ENCODE measurements at regions not wholly inside any gene's neighbourhood (a gene's known extent, or its start where the extent isn't known, plus 50 kb on each side); places are given as distances from the start of the nearest gene placed in this dataset.
"Not testable (repeated sequence)": the region's sequence is repeated elsewhere in the genome, so short reads cannot be mapped to it uniquely, and the experiment has no call there.

DNA sequence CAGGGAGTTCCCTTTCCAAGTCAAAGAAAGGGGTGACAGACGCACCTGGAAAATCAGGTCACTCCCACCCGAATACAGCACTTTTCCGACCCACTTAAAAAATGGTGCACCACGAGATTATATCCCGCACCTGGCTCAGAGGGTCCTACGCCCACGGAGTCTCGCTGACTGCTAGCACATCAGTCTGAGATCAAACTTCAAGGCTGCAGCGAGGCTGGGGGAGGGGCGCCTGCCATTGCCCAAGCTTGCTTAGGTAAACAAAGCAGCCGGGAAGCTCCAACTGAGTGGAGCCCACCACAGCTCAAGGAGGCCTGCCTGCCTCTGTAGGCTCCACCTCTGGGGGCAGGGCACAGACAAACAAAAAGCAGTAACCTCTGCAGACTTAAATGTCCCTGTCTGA, 277.8 kb upstream of the ARHGAP42 start:
- not testable (repeated sequence) for DNase-seq (ENCODE audit: low spot score)

- DNase-seq (ENCODE audit: low spot score): no peak
Measured at GRCh38 chr11:100419518-100419917, 267.6 kb upstream of the ARHGAP42 start.

GRCh38 chr11:100434821-100435641, 252.1 kb upstream of the ARHGAP42 start:
- DNase-seq (ENCODE audit: low spot score): no peak

DNA sequence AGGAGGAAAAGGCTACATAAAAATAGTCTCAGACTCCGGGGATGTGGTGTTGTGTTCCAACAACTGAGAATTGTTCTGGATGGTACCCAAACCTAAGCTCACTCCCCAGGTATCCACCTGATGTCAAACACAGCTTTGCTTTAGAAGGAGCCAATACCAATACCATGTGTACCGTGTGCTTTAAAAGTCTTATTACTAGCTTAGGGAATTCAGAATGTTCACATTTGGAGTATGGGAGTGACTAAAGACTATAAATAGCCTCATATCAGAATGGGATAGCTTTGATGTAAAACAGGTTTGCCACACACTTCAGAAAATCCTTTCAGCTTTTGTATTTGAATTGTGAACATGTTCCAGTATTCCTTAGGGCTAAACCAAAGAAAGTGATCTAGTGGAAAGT, 248.7 kb upstream of the ARHGAP42 start:
- no peak for DNase-seq (ENCODE audit: low spot score)

- no peak for DNase-seq (ENCODE audit: low spot score)
Measured at GRCh38 chr11:100441086-100441485, 246.0 kb upstream of the ARHGAP42 start.

DNA sequence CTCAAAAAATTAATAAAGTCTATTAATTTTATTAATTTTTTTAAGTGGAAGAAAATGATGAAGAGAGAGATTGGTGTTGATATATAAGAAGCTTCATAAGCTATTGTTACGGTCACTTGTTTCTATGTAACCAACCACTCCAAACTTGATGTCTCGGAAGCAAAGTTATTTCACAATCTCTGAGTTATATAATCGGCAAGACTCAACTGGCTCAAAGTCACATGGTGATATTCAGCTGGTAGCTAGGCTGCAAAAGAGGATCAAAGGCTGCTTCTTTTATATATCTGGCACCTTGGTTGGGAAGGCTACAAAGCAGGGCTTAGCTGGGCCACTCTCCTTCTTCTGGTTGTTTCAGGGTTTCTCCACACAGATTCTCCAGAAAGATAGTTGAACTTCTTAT, 245.1 kb upstream of the ARHGAP42 start:
- no peak for DNase-seq (ENCODE audit: low spot score)

GRCh38 chr11:100445231-100445735, 241.8 kb upstream of the ARHGAP42 start:
- peak; percentile 5 for DNase-seq (ENCODE audit: low spot score)

DNA sequence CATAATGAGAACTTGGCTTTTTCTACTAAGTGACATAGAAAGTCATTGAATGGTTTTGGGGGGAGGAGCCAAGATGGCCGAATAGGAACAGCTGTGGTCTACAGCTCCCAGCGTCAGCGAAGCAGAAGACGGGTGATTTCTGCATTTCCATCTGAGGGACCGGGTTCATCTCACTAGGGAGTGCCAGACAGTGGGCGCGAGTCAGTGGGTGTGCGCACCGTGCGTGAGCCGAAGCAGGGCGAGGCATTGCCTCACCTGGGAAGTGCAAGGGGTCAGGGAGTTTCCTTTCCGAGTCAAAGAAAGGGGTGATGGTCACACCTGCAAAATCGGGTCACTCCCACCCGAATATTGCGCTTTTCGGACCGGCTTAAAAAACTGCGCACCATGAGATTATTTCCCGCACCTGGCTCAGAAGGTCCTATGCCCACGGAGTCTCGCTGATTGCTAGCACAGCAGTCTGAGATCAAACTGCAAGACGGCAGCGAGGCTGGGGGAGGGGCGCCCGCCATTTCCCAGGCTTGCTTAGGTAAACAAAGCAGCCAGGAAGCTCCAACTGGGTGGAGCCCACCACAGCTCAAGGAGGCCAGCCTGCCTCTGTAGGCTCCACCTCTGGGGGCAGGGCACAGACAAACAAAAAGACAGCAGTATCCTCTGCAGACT, 235.2 kb upstream of the ARHGAP42 start:
- not testable (repeated sequence) for DNase-seq (ENCODE audit: low spot score)

DNA sequence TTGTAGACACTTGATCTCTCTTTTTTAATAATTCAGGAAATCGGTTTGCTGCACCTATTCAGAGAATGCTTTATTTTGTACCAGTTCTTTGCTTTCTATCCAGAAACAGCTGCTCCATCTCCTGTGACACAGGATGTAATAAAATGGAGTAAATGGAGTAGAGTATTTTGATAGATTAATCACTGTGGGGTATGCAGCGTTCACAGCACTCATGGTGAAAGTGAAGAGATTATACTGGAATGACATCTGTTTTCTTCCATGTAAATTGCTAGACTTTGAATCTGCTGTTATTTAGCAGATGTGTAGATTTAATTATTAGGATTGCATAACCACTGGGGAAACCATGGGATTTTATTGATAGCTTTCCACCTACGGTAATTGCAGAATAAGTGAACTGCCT, 227.3 kb upstream of the ARHGAP42 start:
- no peak for DNase-seq (ENCODE audit: low spot score)

GRCh38 chr11:100460426-100460825, 226.7 kb upstream of the ARHGAP42 start:
- no peak for DNase-seq (ENCODE audit: low spot score)

DNA sequence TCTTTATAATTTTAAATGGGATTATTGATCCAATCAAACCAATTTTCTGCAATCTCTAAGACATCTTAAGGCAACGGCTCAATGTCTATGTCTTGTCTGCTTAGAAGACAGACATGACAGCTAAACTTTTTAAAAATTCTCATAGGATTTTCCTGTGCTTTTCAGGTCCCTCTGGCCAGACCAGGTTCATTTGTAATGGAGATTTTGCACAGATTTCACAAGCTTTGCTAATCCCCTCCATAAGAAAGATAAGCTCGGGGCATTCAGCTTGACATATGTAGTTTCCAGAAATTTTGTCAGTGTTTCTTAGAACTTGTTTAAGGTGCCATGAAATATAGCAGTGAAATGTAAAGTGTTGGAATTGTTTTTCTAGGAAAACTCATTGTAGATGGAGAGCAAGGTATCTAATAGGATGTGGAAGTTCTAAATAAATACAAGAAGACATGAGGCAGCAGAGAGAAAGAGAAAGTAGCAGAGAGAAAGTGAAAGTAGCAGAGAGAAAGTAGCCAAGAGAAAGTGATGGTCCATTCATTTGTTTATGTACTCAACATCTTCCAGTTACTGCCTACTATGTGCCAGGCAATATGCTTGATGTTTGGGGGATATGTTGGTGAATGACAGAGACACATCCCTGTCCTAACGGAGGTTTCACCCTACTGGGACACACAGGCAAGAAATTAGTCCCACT, 219.1 kb upstream of the ARHGAP42 start:
- no peak for DNase-seq (ENCODE audit: low spot score)

- DNase-seq (ENCODE audit: low spot score): no peak
Measured at GRCh38 chr11:100469835-100470234, 217.3 kb upstream of the ARHGAP42 start.

DNA sequence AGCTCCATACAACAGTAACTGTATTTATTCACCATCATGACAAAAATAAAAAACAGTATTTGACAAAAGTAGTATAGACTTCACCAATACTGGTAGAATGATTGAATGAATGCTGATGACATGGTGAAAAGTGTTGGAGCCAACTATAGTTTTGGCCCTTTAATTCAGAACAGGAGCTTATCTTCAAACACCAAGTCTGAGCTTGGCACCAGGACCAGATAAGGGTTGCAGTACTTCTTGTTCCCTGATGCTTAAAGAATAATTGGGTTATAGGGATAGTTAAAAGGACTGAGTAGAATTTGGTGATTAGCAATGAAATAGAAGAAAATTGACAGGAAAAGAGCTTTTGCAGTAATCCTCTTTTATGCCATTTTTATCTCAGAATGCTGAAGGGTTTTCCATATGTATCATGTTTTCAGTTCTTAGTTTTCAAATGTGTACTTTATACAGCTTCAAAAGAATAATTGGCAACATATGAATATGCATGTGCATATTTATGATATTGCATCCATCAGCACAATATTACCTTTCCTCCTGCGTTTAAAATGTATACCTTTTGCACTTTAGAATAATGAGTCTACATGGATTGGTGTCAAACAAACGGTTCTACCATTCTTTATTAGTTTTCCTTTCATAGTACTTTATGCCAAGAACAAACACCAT, 214.2 kb upstream of the ARHGAP42 start:
- no peak for DNase-seq (ENCODE audit: low spot score)

DNA sequence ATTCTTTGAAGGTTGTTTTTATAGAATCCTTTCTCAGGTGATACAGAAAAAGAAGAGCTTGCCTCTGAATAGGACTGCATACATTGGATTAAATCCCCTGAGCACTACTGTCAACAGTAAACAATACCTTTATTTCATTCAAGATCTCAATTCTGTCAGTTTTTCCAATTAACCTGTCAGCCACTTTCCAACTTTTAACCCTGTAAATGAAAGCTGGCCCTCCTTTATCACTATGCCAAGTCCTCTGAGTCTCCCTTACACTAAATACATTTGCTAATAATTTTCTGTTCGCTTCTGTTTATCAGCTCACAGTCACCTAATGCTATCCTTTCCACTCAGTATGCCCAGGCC, 213.7 kb upstream of the ARHGAP42 start:
- DNase-seq (ENCODE audit: low spot score): no peak

GRCh38 chr11:100484948-100485347, 202.1 kb upstream of the ARHGAP42 start:
- no peak for DNase-seq (ENCODE audit: low spot score)

GRCh38 chr11:100498780-100499179, 188.3 kb upstream of the ARHGAP42 start:
- no peak for DNase-seq (ENCODE audit: low spot score)

DNA sequence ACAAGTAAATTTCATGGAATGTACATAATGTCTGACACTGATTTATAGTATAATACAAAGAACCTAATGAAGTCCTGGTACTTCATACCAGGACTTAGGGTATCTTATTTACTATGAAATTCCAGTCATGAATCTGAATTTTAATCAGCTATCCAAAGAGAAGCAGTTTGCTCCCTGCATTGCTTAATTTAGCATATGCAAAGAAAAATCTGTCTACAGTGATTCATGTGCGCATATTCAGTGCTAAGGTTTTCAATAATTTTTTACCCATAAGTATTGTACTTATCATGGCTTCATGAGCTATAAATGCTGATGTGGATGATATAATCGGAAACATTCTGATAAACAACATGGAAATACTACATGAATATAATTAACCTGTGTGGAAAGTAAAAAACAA, 185.6 kb upstream of the ARHGAP42 start:
- DNase-seq (ENCODE audit: low spot score): no peak

GRCh38 chr11:100512475-100512874, 174.6 kb upstream of the ARHGAP42 start:
- DNase-seq (ENCODE audit: low spot score): no peak

DNA sequence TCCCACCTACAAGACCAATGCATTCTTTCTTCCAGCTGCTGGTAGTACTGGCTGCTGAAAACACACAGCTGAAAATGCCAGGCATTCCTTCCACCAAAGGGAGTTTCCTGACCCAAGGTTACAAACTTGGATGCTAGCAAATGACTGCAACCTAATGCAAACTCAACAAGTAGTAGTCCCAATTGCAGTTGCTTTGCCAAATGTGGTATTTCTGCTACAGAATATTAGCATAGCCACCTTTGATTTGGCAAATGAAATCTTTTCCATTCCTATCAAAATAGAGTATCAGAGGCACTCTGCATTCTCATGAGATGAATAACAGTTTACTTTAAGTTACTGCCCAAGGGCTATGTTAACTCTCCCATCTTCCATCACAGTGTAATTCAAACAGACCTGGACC, 172.0 kb upstream of the ARHGAP42 start:
- no peak for DNase-seq (ENCODE audit: low spot score)

DNA sequence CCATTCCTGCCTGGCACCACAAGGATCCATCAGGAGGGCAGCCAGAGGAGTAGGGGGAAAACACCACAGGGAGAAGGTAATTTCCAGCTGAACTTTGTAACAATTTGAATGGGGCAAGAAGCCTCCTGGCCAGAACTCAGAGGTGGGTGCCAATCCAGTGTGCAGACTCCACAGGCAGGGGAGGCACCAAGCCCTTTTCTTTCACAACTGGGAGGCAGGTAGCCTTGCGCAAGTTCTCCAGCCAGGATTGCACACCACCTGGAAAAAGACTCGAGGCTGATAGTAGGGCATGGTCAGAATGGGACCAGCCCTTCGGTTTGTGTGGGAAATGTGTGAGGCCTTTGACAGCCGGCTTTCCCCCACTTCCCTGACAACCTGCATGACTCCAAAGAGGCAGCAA, 161.9 kb upstream of the ARHGAP42 start:
- DNase-seq (ENCODE audit: low spot score): no peak

DNA sequence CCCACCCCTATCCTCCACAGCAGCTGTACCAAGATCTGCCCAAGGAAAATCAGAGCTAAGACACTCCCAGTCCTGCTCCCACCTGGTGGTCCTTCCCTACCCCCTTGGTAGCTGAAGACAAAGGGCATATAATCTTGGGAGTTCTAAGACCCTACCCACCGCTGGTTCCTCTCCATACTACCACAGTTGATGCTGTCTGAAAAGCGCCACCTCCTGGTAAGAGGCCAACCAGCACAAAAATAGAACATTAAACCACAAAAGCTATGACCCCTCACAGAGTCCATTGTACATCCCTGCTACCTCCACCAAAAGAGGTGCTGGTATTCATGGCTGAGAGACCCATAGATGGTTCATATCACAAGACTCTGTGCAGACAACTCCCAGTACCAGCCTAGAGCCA, 161.5 kb upstream of the ARHGAP42 start:
- no peak for DNase-seq (ENCODE audit: low spot score)

DNA sequence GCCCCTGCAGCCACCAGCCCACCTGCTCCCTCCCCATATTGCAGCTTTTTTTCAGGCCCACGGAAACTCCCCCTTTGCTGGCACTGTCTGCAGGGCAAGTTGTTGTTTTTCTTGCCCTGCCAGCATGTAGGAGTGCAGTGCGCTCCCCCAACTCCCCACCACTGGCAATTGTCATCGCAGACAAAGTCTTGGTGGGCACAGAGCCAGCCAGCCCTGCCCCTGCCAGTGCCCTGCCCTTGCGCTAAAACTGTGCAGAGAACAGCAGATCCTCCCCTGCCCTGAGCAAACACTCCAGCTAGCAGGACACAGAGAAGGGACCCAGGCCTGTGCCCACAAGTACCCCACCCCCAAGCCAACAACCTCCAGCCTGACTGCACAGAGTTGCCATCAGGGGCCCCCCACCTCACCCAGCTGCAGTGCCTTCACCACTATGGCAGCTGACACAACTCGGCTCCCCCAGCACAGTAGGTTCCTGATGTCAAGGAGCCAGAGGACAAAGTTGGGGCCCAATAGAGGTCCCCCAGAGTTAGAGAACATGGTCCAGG, 158.1 kb upstream of the ARHGAP42 start:
- no peak for DNase-seq (ENCODE audit: low spot score)
